ENCODE measurements at regions not wholly inside any gene's neighbourhood (a gene's known extent, or its start where the extent isn't known, plus 50 kb on each side); places are given as distances from the start of the nearest gene placed in this dataset.
"Not testable (repeated sequence)": the region's sequence is repeated elsewhere in the genome, so short reads cannot be mapped to it uniquely, and the experiment has no call there.

DNA sequence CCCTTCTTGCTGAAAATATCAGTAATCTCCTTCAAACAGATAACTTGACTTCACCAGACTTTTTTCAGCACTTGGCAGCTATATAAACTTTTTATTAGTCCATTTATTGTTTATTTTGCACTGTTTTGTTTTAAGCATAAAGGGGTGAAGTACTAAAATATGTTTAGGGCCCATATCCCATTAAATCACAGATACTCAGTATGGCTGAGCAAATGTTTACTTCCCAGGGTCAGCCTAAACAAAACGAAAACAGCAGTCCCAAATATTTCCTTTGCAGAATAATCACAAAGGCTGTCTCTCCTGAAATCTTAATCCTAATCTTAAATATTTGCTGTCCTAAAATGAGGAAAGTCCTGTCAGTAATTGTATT, 649.6 kb downstream of the TNS3 start:
- DNase-seq: no peak

DNA sequence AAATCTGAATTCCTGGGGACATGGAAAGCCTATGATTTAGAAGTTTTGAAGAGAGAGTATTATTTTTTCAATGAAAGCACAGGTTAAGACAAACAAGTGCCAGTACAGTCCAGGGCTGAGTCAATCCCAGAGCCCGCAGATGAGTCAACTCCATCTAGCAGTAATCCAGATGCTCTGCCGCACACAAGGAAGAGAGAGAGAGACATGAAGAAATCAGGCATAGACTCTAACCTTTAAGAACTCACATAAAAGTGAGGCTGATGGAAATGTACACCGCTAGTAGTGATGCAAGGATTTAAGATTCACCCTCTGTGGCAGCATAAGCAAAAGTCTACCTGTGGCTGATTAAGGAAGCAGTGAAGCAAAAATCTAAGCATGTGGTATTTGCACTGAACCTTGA, 651.5 kb downstream of the TNS3 start:
- no peak for DNase-seq

DNA sequence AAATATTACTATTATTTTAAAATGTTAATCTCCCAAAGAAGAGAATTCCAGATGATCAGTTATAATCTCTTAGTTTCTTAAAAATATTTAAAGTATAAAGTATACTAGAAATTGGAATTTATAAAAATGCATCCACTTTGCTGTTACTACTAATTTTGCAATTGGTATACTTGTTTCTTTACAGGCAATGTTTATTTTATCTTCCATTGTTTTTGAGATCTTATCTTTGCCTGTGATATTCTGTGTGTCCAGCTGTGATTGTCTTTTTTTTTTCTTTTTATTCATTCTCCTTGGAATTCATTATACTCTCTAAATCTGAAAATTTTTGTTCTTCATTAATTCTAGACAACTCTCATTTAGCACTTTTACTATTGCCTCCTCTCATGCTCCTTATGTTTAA, 652.6 kb downstream of the TNS3 start:
- no peak for DNase-seq

DNA sequence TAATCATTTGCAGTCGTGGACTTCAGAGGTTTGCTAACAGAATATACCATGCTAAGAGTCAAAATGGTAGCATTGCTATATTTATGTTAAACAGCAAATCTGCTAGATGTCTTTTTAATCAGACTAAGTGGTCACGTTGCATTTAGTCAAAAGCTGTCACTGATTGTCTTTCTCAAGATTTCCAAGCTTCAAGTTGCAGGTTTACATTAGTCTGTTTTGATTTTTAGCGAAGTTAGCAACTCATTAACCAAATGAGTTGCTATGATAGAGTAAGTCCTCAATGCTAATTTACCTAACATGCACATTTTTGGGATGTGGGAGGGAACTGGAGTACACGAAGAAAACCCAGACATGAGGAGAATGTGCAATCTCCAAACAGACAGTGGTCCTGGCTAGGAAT, 653.2 kb downstream of the TNS3 start:
- no peak for DNase-seq

DNA sequence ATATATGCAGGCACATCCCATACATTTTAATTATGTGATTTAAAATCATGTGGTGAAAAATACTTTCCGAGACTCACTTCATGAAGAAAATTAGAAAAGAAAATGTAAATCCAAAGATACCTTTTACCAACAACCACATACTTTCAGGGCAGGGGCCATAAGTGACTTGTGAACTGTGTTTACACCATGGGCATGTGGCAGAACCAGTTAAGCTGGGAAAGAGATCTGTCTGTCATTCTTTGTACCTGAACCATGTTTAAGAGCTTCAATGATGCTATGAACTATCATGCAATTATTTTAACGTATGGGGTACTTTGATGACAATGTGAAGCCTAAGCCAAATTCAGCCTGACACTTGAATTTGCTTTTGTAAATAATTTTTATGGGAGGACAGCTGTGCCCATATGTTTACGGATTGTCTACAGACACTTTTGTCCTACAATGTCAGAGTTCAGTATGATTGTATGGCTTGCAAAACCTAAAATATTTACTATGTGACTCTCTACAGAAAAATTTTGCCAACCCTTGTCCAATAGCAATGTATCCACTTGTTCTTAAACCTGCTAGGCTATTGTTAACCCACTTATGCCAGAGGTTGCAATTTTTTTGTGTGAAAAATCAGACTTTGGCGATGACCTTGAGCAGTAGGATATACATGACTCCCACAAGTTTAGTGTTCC, 654.6 kb downstream of the TNS3 start:
- DNase-seq: no peak

DNA sequence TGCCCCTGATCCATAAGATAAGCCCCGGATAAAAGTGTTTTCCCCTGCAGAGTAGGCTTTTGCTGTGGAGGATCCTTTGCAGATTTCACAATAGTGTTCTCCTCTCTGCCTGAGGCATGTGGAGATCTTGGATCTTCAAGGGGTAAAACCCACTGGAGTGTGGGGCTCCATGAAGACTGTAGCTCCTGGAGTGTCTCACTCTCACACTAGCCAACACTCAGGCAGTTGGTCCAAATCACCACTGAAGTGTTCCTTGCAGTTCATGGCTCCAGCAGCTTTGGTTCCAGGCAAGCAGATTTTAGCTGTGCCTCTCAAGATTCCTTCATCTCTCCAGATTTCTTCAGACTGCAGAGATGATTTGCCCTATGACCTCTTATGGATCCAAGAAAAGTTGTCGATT, 665.3 kb downstream of the TNS3 start:
- no peak for DNase-seq

DNA sequence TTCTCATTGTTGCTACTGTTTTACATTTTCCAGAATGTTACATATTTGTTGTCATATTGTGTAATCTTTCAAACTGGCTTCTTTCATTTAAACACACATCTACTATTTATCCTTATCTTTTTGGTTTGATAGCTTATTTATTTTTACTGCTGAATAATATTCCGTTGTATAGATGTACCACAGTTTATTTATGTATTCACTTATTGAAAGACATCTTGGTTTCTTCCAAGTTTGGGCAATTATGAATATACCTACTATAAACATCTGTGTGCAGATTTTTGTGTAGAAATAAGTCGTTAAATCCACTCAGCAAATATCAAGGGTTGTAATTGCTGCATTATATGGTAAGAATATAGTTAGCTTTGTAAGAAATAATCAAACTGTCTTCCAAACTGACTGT, 669.2 kb downstream of the TNS3 start:
- DNase-seq: no peak

DNA sequence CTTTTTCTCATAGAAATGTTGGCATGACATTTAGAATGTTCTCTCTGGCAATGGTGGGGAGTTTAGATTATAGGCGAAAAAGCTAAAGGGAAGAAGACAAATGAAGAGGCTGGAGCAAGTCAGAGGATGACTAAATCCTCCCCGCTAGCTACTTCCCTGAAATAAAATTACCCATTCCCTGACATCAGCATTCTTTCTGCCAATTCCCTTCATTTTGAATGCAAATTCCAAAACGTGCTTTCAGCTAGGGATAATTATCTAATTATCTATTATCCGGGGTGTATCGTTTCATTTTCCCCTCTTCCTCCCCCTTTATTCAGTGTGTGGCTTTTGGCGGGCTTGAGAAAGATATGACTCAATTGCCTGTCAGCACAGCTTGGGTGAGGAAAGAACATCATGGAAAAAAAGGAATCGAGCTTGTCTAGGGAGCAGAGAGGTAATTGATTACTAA, 672.3 kb downstream of the TNS3 start:
- DNase-seq: no peak

DNA sequence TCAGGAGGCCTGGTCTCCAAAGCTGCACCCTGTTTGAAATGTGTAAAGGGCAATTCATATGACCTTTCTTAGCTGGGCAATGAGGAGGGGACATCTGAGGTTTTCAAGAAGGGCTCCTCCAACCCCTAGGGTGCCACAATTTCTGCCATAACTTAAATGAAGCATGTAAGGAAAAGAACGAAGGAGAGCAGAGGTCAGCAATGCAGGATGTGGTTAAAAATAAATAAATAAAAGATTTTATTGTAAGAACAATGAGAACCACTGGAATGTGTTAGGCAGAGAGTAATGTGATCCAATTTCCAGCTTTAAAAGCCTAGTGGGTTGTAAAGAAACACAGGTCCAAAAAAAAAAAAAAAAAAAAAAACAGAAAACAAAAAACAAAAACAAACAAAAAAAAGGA, 673.1 kb downstream of the TNS3 start:
- DNase-seq: no peak

DNA sequence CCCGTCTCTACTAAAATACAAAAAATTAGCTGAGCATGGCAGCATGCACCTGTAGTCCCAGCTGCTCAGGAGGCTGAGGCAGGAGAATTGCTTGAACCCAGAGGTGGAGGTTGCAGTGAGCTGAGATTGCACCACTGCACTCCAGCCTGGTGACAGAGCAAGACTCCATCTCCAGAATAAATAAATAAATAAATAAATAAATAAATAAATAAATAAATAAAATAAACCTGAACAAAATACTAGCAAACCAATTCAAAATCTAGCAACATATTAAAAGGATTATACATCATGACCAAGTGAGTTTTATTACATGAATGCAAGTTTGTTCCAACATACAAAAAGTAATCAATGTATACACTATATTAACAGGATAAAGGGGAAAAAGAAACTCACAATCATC, 677.4 kb downstream of the TNS3 start:
- DNase-seq: not testable (repeated sequence)

DNA sequence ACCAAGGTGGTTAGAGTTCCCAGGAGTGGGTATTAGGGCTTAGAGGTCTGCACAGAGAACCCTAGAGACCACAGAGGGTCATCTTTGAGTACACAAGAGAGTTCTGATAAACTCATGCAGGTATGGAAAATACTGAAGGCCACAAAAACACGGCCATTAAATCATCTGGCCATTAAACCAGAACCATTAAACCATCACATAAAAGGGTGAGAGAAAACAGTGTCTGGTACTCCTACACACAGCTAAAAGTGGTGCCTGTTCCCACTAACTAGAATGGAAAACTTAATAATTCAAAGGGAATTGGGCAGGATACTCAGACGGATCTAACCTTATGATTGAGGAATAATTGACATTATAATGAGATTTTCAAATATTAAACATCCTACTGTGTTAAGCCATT, 679.4 kb downstream of the TNS3 start:
- DNase-seq: no peak

DNA sequence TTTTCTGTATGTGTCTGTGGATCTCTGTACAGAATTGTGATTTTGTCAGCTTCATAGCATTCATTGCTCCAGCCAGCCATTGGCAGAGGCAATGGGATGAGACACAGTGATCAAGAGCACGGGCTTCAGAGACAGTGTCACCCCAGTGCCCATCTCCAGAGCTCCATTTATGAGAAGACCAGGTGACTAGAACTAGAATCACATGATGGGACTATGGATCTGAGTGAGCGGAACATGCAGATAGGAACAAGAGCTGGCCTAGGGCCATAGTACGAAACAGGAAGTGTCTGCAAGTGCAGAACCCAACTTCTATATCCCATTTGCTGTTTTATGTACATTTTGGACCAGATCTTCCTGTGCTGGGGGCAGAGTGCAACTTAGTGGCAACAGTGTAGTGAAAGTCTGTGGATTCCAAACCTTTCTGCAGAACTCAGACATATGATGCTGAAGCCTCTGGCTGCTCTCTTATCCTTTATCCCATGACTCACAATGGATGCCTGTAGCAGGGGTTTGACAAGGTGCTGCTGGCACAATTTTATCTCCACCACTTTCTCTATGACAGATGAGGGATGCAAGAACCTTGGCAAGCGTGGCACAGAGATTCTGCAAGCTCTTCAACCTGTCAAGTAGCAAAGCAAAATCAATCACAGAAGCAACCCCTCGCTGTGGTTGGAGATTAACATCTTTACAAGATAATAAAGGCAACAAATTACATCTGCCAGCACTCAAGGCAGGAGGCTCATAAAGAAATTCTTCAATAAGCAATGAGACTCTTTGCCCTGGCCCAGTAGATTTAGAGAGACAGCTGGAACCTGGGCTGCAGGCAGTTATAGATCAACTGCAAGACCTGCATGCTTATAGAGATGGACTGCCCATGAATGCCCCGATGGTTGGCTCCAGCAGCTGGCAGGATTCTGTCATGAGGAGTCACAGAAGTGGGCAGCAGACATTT, 681.3 kb downstream of the TNS3 start:
- DNase-seq: no peak

DNA sequence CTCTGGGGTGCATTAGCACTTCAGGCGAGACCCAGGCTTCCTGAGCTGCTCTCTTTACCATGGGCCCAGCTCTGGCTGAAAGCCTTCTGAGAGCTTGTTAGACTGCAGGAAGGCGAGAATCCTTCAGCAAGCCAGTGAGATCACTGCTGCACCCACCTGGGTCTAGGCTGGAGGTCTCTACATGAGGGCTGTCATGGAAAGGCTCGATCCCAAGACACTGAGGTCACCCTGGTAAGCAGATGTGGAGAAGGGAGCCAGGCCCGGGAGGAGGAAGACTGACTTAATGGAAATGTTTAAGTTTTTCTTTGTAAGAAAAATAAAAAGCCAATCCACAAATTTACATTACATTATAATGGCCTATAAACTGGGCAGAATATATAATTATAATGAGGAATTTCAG, 684.5 kb downstream of the TNS3 start:
- no peak for DNase-seq

DNA sequence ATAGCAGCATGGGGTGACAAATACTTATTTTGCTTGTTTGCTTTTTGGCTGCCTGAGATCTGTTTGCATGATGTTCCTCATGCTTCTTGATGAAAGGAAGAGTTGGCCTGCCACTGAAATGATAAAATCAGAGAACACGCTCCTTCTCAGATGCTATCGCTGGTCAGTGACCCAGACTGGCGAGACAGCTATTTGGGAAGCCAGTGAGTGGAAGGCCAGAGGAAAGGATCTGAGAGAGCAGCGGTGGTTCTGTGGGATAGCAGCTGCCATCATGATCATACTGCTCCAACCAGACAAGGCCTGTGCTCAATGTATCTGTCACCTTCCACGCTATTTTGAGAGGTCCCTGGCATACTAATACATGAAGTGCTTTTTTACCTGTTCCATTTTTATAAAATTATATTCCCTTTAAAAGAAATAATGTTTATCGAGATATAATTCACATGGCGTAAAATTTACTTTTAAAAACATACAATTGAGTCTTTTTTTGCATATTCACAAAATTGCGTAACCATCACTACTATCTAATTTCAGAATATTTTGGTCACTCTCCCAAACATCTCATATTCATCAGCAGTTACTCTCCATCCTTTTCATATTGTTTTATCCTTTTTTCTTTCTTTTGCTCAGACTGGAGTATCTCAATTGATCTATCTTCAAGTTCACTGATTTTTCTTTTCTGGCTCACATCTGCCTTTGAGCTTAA, 695.1 kb downstream of the TNS3 start:
- no peak for DNase-seq

DNA sequence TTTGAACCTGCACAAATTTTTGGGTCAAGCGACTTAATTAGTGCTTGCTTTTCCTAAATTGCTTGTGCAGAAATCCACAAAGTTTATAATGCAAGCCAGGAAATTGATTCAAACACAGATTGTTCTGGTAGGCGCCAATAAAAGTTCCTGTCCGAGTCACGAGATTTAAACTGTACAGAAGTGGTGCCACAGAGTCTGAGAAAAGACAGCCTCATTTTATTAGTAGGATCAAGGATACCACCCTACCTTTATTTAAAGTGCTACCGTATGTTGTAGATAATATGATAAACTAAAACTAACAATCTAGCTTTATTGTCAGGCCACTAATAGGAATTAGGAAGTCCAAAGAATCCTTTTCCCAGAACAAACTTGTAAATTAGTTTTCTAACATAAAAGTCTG, 696.7 kb downstream of the TNS3 start:
- DNase-seq: no peak

DNA sequence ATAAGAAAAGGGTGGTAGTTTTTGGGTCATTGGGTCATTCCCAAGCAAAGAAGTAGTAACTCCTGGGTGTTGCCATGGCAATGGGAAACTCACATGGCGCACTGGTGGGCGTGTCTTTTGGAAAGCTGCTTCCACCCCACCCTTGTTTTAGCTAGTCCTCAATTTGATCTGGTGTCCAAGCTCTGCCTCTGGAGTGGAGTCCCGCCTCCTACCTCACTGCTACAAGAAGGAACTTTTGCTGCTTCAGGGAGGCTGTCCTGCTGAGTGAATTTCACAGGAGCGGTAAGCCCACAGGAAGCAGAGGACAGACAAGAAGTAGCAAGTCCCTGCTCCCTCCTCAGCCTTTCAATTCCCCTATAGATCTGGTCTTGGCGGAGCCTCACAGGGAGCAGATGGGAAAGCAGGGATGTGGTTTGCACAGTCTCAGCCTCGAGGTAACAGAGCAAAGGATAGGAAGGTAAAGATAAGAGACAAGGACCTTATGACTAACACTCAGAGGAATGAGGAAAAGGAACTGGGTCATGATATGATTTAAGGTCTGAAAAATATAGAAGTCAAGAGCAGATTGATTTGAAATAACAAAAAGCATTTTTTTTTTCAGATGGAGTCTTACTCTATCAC, 700.3 kb downstream of the TNS3 start:
- no peak for DNase-seq

DNA sequence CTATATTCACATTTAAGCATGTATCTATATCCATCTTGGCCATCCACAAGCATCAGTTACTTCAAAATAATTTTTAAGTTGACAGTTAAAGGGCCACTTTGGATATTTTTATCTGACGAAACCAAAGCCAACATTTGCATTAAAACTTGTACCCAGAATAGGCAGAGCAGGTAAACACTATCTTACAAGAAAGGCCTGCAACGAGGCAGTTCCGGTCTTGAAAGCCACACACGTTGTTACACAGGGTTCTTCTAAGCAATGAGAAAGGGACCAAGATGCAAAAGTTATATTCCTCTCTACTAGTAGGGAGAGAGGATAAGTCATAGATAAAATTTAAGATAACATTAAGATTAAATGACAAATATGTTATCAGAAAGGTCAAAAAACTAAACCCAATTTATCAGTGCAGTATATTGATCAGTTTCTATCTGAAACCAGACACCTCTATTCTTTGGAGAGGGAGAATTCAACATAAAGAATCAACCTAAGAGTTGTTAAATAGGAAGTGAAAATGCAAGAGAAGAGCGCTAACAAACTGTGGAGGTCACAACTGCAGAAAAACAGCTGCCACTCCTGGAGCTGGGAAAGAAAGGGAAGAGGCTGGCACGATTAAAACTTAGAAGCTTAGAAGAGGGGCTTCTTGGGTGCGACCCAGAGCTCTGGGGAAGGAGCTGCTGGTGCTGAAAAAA, 701.3 kb downstream of the TNS3 start:
- DNase-seq: no peak

DNA sequence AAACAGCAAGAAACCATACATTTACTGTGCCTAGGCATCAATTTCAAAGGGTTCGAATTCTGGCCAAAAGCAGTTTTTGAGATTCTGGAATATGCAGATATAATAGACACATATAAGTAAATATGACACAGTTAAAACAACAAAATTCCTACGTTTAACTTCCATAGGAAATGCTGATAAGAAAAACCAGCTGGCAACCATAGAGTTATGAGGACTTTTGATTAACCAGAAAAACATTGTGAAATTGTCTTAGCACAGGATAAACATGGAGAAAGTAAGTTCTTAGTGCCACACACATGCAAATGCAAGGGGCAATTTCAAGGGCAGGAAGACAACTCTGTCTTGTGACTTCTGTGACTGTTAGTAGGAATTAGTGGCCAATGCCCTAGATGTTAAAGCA, 702.1 kb downstream of the TNS3 start:
- DNase-seq: no peak

DNA sequence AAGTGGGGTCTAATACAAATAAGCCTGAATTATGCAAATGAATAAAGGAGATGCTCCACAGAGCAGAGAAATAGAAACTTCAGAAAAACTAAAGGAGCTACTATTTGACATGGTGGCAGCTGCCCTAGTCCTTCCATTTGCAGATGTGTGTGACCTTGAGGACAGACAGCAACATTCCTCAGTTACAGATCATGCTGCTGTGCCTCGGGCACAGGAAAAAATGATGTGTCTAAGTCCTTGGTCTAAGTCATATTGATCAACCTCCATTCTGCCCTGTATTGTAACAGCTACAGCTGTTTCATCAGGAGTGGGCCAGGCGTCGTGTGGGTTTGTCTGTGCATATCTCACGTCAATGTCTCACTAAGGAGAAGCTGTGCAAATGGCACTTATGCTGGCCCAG, 710.4 kb downstream of the TNS3 start:
- DNase-seq: no peak

DNA sequence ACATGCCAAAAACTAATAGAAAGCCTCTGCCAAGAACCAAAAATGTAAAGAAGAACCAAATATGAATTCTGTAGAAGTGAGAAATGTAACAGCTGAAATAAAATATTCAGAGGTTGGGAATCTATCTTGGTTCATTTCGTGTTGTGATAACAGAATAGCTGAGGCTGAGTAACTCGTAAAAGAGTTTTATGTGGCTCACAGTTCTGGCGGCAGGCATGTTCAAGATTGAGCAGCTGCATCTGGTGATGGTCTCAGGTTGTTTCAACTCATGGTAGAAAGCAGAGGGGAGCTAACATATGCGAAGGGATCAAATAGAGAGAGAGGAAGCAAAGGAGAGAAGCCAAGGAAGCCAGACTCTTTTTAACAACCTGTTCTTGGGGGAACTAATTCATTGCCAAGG, 717.2 kb downstream of the TNS3 start:
- DNase-seq: no peak

DNA sequence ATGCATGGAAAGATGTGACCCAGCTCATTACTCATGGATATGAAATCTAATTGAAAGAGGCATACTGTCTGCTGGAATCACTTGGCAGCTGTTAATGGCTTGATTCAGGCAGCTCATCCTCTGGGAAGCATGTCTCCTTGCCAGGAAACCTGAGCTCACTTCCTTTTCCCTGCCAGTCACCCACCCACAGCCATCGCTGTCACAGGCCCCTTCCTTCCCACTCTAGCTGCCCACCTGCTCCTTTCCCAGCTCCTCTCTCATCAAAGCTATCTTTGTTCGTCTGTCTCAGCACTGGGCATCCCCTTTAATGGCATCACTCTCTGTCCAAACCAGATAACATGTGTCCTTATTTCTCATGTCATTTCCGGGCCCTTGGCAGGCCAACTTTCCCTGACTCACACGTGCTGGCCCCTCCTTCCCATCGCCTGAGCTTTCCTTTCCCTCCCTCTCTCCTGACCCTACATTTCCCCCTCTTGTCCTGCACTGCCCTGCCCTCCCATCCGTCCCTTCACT, 721.9 kb downstream of the TNS3 start:
- DNase-seq: no peak

DNA sequence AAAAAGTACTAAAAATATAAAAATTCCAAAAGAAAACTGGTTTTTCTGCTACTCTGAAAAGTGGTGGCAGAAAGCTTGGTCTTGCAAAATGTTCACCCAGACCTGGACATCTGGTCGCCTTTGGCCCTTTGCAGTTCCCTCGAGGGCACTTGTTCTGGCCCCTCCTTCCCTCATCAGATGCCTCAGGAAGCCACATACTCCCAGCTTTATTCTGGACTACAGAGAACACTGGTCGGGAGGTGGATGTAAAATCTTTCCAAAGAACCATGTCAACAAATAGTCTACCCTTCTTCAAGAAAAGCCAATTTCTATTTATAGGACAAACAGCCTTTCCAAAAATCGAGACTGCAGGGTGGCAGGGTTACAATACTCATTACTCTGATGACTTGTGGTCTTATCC, 726.1 kb downstream of the TNS3 start:
- DNase-seq: no peak
